HG02870 (cell line): ENCODE measurements at regions not wholly inside any gene's neighbourhood (a gene's known extent, or its start where the extent isn't known, plus 50 kb on each side); places are given as distances from the start of the nearest gene placed in this dataset.
"Not testable (repeated sequence)": the region's sequence is repeated elsewhere in the genome, so short reads cannot be mapped to it uniquely, and the experiment has no call there.

ENCODE experiments used
- ATAC-seq: cut with Tn5 transposase; IDR thresholded peaks from one replicate; pipeline ENCODE4 v1.9.1; 2021; ENCODE audit warnings: mild to moderate bottlenecking, moderate library complexity; ENCODE audit not compliant: unreplicated experiment

DNA sequence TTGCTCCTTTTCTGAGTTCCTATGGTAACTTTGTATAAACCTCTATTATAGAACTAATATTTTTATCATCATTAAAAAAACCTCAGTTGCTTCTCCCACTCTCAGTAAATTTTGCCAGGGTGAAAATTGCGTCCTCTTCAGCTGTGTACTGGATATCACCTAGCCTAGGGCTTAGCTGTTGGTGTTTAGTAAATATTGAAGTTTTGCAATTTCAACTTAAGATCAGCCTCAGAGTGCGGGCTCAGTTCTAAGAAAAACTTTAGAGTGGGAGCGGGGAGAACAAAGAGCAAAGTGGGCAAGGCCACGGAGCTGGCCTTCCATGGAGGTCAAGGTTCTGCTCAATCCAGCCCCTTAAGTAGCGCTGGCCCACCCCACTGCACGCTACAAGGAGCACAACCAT lies 488.3 kb upstream of the SPRED2 start:
- no peak for ATAC-seq

DNA sequence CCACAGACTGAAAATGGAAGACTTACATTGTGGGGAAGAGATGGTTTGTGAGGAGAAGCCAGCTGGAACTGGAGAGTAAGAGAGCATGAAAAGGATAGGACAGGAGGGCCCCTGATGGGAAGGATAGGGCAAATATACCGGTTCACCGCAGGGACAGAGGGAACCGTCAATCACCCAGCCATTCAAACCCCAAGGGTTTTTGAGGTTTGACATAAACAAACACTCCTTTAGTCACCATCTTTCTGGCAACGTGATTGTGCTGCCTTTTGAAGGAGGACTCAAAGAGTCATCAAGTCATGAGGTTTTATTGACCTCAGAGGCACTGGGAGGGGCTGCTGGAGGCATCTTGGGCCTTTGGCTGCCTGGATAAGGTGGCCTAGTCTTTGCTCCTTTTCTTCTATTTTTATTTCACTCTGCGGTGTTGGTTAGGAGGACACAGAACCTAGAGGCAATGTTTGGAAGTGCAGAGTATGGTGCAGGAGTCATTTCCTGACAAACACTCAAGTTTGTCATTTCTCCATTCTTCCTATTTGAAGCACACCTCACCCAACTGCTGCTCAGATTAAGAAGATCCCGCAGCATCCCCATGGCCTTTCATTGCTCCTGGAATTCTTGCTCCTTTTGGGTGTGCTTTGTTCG lies 487.3 kb upstream of the SPRED2 start:
- ATAC-seq: no peak

DNA sequence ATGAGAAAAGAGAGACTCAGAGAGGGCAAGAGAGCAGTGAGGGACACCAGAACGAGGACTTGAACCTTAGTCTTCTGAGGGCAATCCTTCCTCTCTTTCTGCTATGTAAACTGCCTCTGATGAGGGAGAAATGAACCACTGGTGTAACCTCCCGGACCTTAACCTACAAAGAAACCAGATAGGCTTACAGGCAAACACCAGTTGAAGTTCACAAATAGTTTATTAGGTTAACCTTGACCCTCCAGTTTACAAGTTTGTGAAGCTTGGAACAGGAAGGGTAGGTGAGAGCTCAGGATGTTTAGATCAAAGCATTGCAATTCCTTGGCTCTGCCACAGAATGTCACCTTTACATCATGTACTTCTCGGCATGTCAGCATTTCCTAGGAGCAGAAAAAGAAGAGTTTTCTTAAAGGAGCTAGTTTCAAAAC lies 486.4 kb upstream of the SPRED2 start:
- ATAC-seq: no peak

DNA sequence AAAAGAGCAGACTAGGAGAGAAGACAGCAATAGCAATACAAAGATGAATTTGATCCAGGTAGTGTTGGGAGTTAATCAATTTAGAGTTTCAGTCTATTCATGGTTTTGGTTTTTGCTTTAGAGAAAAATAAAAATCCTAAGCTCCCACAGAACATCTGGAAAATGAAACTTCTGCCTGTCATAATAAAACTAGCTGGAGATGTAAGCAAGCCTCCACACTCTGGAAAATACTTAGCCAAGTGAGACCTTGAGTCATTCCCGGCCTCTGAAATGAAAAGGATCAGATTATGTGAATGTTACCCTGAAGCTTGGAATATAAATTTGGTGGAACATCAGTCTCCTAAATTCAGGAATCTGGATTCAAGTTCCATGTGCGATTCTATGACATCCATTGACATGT lies 485.6 kb upstream of the SPRED2 start:
- no peak for ATAC-seq

DNA sequence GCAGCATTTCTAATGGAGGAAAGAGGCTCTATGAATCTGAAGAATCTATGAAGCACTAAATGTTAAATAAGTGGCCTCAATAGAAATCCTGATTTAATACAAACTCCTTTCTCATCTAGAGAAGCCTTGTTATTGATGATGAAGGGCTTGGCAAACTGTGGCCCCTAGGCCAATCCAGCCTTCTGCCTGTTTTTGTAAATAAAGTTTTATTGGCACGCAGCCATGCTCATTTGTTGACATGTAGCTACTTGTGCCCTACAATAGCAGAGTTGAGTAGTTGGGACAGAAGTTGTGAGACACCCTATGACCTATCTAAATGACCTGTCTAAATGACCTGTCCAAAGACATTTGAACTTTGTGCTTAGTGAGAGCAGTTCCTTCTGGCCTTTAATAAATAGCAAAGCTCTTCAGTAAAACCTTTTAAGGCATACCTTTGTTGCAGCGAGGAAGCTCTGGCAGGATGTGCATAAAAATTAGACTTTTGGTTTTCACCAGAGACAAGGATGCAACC lies 484.4 kb upstream of the SPRED2 start:
- no peak for ATAC-seq

DNA sequence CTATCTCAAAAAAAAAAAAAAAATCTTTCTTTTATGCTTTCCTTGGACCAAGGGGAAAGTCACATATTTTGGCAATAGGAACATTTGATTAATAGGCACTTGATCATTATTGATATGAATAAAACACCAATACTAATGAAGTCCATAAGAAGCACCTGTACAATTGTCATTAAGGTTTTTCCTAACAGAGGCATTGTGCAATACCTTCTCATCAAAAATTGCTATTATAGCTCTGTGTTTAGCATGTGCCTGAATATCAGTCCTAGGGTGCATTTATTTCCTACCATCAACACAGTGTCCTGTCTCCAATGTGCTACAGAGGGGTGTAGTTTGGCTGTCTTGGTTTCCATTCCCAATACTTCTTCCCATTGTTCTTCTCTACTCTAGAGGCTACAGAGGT lies 483.8 kb upstream of the SPRED2 start:
- no peak for ATAC-seq

DNA sequence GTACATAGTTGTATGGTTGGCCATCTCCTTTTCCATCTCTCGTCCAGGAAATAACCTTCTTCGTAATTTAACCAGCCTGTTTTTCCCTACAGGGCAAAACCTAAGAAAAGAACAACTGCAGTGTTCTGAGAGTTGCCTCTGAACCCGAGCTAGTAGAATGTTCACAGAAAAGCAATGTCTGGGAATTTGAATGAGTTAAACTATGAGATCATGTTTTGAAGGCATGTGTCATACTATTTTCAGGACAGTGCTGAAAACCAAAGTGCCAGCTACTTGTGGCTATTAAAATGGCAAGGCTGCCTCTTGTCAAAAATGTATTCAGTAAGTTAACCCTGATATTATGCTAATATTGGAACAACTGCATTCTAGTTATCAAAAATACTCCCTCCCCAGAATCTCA lies 482.9 kb upstream of the SPRED2 start:
- no peak for ATAC-seq

DNA sequence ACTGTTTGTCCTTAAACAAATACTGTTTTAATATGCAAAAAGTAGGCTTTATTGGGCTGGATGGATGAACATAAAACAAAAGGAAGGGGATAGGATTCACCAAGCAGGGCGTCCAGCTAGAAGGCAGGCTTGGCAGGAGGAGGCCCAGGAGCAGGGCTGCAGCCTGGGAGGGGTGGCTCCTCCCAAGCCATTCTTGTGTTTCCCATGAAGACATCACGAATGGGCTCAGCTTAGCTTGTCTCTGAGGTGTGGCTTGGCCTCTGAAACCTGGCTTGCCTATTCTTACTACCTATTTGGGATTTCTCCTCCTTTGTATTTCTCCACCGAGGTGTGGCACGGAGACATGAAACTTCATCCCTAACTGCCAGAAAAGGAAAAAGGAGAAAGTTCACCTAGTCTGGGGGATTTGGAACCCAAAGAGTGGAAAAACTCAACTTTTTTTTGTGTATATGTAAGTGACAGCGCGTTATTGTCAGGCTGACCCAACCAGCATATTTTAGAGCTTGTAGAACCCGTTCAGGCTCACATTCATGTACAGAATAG lies 481.9 kb upstream of the SPRED2 start:
- no peak for ATAC-seq

DNA sequence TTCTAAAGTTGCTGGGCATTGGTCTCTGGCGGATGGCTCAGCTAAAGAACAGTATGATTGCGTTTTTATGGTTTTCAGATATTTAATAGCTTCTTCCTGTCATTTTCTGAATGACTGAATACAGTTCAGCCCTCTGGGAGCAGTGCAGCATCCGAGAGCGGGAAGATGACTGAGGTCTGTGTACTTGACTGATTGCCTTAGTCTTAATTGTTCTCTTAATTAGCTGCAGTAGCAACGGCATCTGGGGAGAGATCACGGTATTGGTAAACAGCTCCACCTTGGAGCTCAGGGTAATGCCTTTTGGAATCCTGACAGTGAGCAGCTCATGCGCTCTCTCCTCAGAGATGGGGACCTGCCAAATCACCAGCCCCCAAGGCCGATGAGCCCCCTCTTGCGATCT lies 481.4 kb upstream of the SPRED2 start:
- no peak for ATAC-seq

DNA sequence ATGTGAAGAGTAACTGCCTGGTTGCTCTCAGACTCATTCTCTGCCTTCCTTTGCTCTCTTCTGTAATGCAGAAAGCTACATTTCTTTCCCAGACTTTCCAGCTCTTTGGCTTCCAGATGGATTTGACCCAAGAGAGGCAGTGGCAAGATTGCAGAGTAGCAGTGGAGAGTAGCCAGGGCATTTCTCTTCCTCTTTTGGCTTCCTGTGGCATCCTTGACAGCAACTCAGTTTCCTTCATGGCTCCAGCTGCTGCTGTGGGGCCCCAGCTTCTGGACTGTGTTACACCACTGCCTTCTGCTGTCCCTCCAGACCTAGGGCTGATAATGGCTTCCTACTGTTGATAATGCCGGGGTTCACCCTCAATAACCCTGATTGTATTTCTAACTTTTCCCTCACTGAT lies 469.4 kb upstream of the SPRED2 start:
- no peak for ATAC-seq

DNA sequence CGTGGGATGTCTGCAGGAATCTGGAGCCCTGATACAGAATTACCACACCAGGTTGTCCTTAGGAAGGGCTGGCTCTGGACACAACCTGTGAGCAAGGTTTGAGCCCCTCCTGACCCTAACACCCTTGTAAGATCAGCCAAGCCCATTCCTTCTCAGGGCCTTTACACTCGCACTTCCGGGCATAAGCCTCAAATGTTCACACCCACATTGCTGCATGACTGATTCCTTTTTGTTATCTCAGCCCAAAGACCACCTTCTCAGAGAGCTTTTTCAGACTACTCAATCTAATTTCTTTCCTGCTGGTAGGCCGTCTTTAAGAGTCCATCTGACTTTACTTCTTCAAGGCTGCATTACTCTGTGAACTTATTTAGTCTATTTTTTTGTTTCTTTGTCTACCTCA lies 464.0 kb upstream of the SPRED2 start:
- no peak for ATAC-seq

DNA sequence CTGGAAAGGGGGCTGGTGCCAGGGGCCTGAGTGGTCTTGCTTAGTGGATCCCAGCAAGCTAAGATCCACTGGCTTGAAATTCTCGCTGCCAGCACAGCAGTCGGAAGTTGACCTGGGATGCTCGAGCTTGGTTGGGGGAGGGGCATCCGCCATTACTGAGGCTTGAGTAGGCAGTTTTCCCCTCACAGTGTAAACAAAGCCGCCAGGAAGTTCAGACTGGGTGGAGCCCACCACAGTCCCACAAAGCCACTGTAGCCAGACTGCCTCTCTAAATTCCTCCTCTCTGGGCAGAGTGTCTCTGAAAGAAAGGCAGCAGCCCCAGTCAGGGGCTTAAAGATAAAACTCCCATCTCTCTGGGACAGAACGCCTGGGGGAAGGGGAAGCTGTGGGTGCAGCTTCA lies 457.7 kb upstream of the SPRED2 start:
- not testable (repeated sequence) for ATAC-seq

DNA sequence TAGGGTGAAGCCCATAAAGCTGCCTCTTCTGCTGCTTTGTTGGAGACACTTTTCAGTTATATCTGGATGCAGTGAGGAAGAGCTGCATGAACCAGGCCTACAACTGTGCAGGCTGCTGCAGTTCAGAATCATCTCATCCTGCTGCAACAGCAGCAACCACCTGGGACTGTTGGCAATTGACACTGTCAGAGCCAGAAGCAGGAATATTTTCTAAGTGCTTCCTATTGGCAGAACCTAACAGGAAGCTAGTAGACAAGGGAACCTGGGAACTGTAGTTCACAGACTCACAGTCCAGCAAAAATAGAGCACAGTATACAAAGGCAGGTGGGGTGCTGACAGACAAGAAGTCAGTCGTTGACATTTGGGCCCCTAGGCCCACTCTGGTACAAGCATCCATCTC lies 452.9 kb upstream of the SPRED2 start:
- no peak for ATAC-seq

DNA sequence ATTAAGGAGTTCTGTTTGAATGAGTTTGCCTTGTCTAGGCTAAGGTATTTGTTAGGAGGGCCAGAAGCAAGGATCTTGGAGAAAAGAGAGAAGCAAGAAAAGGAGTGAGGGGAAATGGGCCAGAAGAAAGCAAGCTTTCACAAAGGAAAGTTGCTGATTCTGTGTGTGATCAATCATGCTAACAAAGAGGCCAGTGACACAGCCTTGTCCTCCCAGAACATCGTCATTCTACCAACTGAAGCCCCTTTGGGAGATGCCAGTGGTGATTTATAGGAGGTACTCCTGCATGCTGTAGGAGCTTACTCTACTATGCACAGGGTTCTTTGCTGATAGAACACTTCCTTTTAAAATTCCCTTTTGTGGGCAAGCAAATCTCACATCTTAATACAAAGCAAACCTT lies 449.2 kb upstream of the SPRED2 start:
- ATAC-seq: no peak

DNA sequence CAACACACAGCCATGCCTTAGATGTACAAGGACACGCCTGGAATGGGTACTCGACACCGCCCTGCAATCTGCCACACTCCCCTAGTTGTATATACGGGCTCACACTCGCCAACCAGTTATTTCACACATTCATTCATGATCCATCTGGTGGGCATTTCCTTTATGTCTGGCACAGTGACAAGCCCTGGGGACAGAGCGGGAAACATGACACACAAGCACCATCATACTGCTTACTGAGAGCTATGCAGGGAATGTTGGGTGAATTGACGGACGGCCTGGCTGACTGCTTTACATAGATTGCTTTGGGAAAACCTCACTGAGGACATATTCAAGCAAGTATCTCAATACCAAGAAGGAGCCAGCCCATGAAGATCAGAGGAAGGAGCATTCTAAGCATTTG lies 448.0 kb upstream of the SPRED2 start:
- no peak for ATAC-seq

DNA sequence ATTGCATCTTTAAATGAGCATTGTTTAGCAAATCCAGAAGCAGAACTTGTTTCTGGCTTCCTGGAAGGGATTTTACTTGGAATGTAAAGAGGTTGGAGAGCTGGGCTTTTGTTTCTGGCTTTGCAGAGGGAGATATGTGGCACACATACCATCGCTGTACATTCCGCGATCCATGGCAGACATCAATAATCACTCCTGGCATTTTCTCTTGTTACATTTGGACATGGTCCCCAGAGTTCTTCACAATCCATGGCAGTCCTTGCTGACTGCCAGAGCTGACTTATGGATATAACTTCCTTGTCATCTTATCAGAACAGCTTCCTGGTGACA lies 445.6 kb upstream of the SPRED2 start:
- no peak for ATAC-seq

DNA sequence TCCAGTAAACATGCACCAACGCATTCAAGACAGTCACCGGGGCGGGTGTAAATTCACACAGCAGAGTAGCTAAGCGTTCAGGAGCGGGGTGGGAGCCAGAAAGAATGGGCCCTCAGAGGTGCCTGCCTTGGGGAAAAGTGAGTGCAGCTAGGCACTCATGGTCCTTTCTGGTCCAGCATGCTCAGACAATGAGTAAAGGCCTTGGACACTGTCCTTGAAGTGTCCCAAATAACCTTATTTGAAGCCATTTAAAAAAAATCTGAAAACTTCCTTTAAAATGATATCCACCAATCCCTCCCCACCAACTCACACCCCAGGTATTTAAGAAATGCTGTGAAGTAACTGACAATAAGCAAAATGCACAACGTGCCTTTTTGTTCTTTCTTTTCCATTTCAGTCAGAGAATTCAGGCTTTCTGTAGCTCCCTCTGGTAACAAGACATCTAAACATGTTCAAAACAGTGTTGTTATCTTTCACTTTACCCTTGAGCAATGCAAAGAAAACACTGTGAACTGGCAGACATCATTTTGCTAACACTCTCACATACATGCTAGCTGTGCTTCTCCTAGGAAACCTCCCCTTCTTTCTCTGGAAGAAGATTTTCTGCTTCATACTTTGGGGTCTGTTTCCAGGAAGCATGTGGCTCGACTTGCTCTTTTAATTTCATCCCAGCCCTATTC lies 445.1 kb upstream of the SPRED2 start:
- no peak for ATAC-seq

DNA sequence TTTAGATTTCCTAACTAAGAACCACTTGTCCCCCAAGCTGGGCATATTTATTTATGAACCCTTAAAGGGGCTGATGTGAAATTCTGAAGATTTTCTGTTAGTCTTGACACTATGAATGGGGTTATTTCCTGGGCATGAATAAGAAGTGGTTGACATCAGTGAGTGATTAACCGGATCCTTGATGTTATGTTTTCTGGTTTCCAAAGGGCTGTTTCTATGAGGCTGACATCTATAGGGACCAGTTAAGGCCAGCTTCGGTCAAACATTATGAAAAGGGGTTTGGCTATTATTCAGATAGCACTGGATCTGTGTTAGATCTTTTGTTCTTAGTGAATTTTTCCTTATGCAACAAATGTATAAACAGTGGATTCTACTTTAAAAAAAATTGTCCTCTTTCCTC lies 443.7 kb upstream of the SPRED2 start:
- no peak for ATAC-seq

DNA sequence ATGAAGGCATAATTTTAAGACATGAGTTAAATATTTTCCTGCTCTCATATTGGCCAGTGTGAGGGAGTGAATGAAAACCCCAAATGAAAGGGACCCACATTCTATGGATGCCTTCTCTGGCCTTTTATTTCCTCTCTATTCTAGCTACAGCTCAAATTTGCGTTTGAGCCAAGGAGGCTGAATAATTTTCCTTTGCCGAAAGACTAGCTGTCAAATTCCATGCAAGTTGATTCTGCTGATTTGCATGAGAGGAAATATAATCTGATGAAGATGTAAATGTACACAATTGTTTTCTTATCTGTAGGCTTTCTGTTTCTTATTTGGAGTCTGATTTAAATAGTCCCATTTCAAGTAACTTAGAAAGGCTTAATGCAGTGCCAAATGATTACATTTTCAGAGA lies 438.4 kb upstream of the SPRED2 start:
- ATAC-seq: no peak

DNA sequence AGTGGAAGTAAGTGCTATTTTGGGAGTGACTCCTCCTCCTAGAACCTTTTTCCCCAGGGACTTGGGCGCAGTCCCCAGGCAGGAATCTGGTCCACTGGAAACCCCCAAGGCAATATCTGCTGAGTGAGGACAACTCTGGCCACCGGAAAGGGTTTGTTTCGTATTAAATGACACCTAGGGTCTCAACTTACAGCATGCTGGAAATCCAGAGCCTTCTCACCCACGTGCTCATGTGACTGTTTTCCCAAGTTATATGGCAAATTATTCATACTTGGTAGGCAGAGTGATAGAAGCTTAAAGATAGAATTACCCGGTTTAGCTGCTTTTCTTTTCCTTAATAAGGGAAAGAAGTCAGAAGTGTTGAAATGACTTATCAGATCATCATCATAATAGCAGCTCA lies 436.9 kb upstream of the SPRED2 start:
- no peak for ATAC-seq

DNA sequence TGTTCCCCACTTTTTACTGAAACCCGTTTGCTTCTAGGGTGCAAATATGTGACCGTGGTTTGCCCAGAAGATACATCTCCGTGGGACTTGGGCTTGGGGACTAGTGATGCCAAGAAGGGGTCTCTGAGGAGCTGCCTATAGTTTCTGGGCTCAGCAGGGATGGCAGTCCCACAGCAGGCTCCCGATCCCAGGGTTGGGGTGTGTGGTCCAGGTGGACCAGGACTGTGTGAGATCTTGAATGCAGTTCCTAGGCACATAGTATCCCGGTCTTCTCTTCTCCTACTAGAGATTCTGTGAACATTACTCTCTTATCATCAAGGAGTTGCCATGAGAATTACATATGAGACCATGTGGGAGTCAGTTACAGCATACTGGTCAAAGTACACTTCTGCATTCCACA lies 435.8 kb upstream of the SPRED2 start:
- no peak for ATAC-seq

DNA sequence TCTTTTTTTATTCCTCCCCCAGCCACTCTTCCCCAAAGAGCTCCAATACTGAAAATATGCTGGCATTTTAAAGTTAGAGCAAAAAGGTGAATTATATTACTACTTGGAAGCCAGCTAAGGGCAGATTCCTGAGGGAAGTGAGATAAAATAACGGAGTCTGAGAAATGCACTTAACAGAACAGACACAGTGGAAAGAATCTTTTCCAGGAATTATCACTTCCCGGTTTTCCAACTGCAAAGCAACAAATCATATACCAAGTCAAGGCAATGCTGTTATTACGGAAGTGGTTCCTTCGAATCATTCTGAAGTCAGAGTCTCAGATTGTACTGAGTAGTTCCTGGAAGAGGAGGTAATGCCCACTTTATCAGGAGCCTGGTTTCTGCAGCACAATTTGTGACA lies 435.0 kb upstream of the SPRED2 start:
- no peak for ATAC-seq

DNA sequence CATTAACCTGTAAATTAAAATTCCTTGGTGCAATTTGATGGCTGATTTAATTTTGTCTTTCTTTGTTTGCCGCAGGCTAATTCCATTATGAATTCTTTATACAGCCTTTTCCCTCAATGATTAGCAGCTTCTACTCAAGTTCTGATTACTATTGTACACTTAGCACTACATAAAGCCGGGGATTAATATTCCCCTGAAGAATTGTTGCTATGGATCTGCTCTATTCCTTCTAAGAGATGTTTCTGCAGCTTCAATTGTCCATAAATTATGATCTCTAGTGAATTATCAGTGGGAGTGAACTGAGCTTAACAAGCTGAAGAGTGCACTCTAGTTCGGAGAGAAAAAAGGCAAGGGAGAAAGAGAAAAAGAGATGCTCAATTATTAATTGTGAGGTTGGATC lies 433.7 kb upstream of the SPRED2 start:
- ATAC-seq: no peak
